Esophagus muscularis mucosa (tissue), 3 donors: ENCODE measurements at regions not wholly inside any gene's neighbourhood (a gene's known extent, or its start where the extent isn't known, plus 50 kb on each side); places are given as distances from the start of the nearest gene placed in this dataset.

Source experiments
- CTCF ChIP-seq, 3 experiments: fragments of 200-600 bp in 2 of 3; fragments of 450-650 bp in 1 of 3; sonication (generic) in 2 of 3; IDR thresholded peaks; one replicate each; pipeline ENCODE4 v1.5.1; 2017 to 2019; ENCODE audit warnings: antibody characterized with exemption in 3 of 3, mild to moderate bottlenecking in 2 of 3, moderate library complexity in 1 of 3
- POLR2AphosphoS5 ChIP-seq, 2 donors: sonication (generic); formaldehyde crosslinking; IDR thresholded peaks; one replicate each; pipeline ENCODE4 v1.6.1; 2017; ENCODE audit warnings: antibody characterized with exemption in 2 of 2

GRCh38 chr18:46297124-46297523 lies 192.9 kb downstream of the HAUS1 start:
- TF ChIP-seq CTCF (IDR thresholded peaks at IDR 0.05) (no peak), POLR2AphosphoS5 (IDR thresholded peaks at IDR 0.05) (no peak)
